Muscle of leg (tissue), 3 donors: ENCODE measurements at regions not wholly inside any gene's neighbourhood (a gene's known extent, or its start where the extent isn't known, plus 50 kb on each side); places are given as distances from the start of the nearest gene placed in this dataset.
"Not testable (repeated sequence)": the region's sequence is repeated elsewhere in the genome, so short reads cannot be mapped to it uniquely, and the experiment has no call there.

Experiments used
- DNase-seq: peaks from one replicate; pipeline ENCODE4 v3.0.0; 2013
- H3K27ac ChIP-seq: one replicate; pipeline ENCODE4 v1.5.1; 2013; ENCODE audit warnings: mild to moderate bottlenecking, low read length, control low read depth
- H3K27me3 ChIP-seq: one replicate; pipeline ENCODE4 v1.6.1; 2013; ENCODE audit warnings: low read length; ENCODE audit not compliant: control insufficient read depth, insufficient read depth
- H3K36me3 ChIP-seq: one replicate; pipeline ENCODE4 v1.6.1; 2013; ENCODE audit warnings: low read length; ENCODE audit not compliant: control insufficient read depth, insufficient read depth
- H3K4me1 ChIP-seq: one replicate; pipeline ENCODE4 v1.6.1; 2013; ENCODE audit warnings: low read length; ENCODE audit not compliant: control insufficient read depth, insufficient read depth
- H3K4me3 ChIP-seq: one replicate; pipeline ENCODE4 v1.5.1; 2013; ENCODE audit warnings: low read length, control low read depth
- H3K9me3 ChIP-seq: replicated peaks from 2 replicates; pipeline ENCODE4 v1.6.1; 2013; ENCODE audit warnings: low read depth, low read length; ENCODE audit not compliant: control insufficient read depth
- WGBS: methylation state at CpG from one replicate; pipeline ENCODE4 v1.1.5; 2013; ENCODE audit warnings: missing lambda C conversion rate; ENCODE audit not compliant: insufficient coverage; 5-methylcytosine and 5-hydroxymethylcytosine counted together

- no peak for DNase-seq
- peaks cover 48% of the 10 kb centered on the region for H3K4me1 ChIP-seq
- H3K36me3 ChIP-seq = no peaks in the 10 kb centered on the region
- no peak overlapping the region for H3K4me3 ChIP-seq
- WGBS = 93% methylated on average over 8 of the region's 8 CpGs
- no peak overlapping the region for H3K27ac ChIP-seq
- no peaks in the 10 kb centered on the region for H3K9me3 ChIP-seq
- peaks cover 2% of the 10 kb centered on the region for H3K27me3 ChIP-seq
Observed at GRCh38 chr3:193815246-193816027, 222.4 kb downstream of the OPA1 start.

GRCh38 chr3:193816028-193816395 is 223.0 kb downstream of the OPA1 start:
- Histone ChIP-seq H3K4me1 (peaks cover 48% of the 10 kb centered on the region), H3K36me3 (no peaks in the 10 kb centered on the region), H3K27ac (peak overlapping the region; percentile 77), H3K9me3 (no peaks in the 10 kb centered on the region), H3K4me3 (no peak overlapping the region), H3K27me3 (peaks cover 2% of the 10 kb centered on the region)
- DNase-seq = no peak
- 80% methylated on average over 5 of the region's 10 CpGs for WGBS

DNA sequence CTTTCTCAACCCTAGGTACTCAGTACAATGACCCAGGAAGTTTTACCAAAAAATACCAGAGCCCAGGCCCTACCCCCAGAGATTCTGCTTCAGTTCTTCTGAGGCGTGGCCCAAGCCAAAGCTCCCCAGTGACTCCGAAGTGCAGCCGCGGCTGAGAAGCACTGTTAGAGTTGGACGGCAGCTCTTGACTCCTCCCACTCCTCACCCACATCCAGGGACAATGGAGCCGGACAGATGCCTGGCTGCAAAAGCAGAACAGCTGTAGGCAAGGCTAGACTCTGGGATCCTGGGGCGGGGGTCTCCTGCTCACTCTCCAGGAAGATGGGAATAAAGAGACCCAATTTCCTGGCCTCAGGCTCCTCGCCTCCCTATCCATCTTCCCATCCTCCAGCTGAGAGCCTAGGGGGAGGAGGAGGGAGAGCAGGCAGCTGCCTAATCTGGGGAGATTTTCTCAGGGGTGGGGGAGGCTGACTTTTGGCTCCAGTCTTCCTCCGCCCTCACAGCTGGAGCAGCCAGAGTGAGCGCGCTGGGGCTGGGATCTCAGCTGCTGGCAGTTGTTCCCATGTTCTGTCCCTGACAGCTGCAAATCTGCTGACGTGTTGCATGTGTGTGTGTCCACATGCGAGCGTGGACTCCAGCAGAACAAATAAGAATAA is 223.8 kb downstream of the OPA1 start:
- Histone ChIP-seq H3K9me3 (no peaks in the 10 kb centered on the region), H3K4me1 (peaks cover 48% of the 10 kb centered on the region), H3K27ac (peak overlapping the region; percentile 90), H3K4me3 (no peak overlapping the region), H3K27me3 (peaks cover 2% of the 10 kb centered on the region), H3K36me3 (no peaks in the 10 kb centered on the region)
- peak; percentile 100 for DNase-seq
- WGBS = 4% methylated on average over 9 of the region's 14 CpGs

GRCh38 chr3:193819117-193820010 is 226.4 kb downstream of the OPA1 start:
- no peaks in the 10 kb centered on the region for H3K27me3 ChIP-seq
- 80% methylated on average over 14 of the region's 16 CpGs for WGBS
- no peaks in the 10 kb centered on the region for H3K9me3 ChIP-seq
- H3K4me1 ChIP-seq = peaks cover 41% of the 10 kb centered on the region
- no peak for DNase-seq
- H3K4me3 ChIP-seq = no peak overlapping the region
- no peaks in the 10 kb centered on the region for H3K36me3 ChIP-seq
- H3K27ac ChIP-seq = no peak overlapping the region

- Histone ChIP-seq H3K4me3 (no peak overlapping the region), H3K27me3 (no peaks in the 10 kb centered on the region), H3K27ac (no peak overlapping the region), H3K9me3 (no peaks in the 10 kb centered on the region), H3K36me3 (no peaks in the 10 kb centered on the region), H3K4me1 (peaks cover 38% of the 10 kb centered on the region)
- no peak for DNase-seq
- no CpG with 5 or more reads among the region's 2 CpGs for WGBS
Observed at GRCh38 chr3:193821151-193821668, 228.2 kb downstream of the OPA1 start.

- DNase-seq = no peak
- Histone ChIP-seq H3K4me3 (no peak overlapping the region), H3K27ac (no peak overlapping the region), H3K4me1 (peaks cover 36% of the 10 kb centered on the region), H3K27me3 (no peaks in the 10 kb centered on the region), H3K9me3 (no peaks in the 10 kb centered on the region), H3K36me3 (no peaks in the 10 kb centered on the region)
- WGBS = 40% methylated on average over 1 of the region's 3 CpGs
Observed at GRCh38 chr3:193822492-193823212, 229.6 kb downstream of the OPA1 start.

GRCh38 chr3:193823213-193823605 is 230.2 kb downstream of the OPA1 start:
- not testable (repeated sequence) for H3K9me3 ChIP-seq, H3K27ac ChIP-seq, H3K27me3 ChIP-seq, H3K36me3 ChIP-seq, DNase-seq, H3K4me3 ChIP-seq
- H3K4me1 ChIP-seq = peaks cover 31% of the 10 kb centered on the region
- WGBS = 77% methylated on average over 3 of the region's 3 CpGs

- Histone ChIP-seq H3K4me1 (peaks cover 27% of the 10 kb centered on the region), H3K27me3 (no peaks in the 10 kb centered on the region), H3K9me3 (no peaks in the 10 kb centered on the region), H3K36me3 (no peaks in the 10 kb centered on the region), H3K27ac (no peak overlapping the region), H3K4me3 (no peak overlapping the region)
- no peak for DNase-seq
Observed at GRCh38 chr3:193824365-193824764, 231.4 kb downstream of the OPA1 start.

- peaks cover 33% of the 10 kb centered on the region for H3K4me1 ChIP-seq
- no peaks in the 10 kb centered on the region for H3K36me3 ChIP-seq
- no peak overlapping the region for H3K27ac ChIP-seq
- H3K4me3 ChIP-seq = no peak overlapping the region
- DNase-seq = no peak
- H3K27me3 ChIP-seq = no peaks in the 10 kb centered on the region
- H3K9me3 ChIP-seq = no peaks in the 10 kb centered on the region
- WGBS = 94% methylated on average over 4 of the region's 6 CpGs
Observed at GRCh38 chr3:193825617-193826016, 232.6 kb downstream of the OPA1 start.
